ENCODE measurements at regions not wholly inside any gene's neighbourhood (a gene's known extent, or its start where the extent isn't known, plus 50 kb on each side); places are given as distances from the start of the nearest gene placed in this dataset.
A peak's percentile ranks its signal among the peaks of the same experiment; 100 is the strongest.

DNA sequence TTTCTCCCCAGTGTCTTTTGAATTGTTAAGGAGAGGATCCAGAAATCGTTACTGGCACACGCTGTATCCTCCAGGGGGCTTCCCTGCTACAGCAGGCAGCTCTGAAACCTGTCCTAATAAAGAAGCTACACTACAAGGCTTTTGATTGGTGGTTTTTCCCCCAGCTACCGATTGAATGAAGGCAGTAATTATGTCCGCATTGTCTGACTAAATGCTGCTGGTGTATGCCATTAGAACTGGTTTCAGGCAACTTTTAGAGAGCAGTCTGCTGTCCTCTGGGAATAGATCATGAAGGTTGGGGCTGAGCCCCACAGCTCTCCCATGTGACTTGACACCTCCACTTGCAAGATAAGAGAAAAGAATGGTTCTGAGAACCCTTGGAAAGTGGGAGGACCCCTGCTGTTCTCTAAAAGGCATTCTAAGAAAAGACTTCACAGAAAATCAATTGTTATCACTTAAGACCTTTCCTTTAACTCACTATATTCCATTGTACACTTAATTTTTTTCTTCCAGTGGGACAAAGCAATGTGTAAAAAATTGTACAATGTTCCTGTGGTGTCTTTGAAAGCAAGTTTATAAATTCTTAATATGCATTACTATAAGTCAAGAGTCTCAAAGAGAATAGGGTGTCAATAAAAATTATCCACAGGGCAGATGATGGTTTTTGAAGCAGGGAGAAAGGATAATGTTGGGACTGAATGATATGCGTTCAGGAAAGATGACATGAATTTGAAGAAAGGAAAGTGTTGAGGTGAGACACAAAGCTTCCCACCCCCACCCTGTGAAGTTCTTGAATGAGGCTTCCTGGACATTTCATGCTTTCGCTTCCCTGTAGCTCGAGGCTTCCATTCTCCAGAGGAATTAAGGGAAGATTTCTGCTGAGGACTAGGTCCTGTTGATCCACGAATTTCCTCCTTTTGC lies 53.0 kb upstream of the DAZL start:
- in situ Hi-C loops (cut with MboI; ENCODE audit: low pct_unique_long_range_greater_than_20kb in 2 of 9, low sequenced_read_pairs in 9 of 9, unreplicated experiment in 9 of 9), result no loop called here
- 0 to 68% (median 40%) methylated on average over 1 to 7 of the region's 8 CpGs for WGBS, 10 experiments
- peak in 5 of 8 experiments; percentile 80 to 99 (median 95) for ATAC-seq (replicated peaks in 6 of 8)
- H3K4me1 ChIP-seq (replicated peaks in 1 of 2), result peaks cover 3 to 7% of the 10 kb centered on the region in 2 donors
- H3K4me3 ChIP-seq, result no peak overlapping the region
- H3K27ac ChIP-seq, result no peak overlapping the region

DNA sequence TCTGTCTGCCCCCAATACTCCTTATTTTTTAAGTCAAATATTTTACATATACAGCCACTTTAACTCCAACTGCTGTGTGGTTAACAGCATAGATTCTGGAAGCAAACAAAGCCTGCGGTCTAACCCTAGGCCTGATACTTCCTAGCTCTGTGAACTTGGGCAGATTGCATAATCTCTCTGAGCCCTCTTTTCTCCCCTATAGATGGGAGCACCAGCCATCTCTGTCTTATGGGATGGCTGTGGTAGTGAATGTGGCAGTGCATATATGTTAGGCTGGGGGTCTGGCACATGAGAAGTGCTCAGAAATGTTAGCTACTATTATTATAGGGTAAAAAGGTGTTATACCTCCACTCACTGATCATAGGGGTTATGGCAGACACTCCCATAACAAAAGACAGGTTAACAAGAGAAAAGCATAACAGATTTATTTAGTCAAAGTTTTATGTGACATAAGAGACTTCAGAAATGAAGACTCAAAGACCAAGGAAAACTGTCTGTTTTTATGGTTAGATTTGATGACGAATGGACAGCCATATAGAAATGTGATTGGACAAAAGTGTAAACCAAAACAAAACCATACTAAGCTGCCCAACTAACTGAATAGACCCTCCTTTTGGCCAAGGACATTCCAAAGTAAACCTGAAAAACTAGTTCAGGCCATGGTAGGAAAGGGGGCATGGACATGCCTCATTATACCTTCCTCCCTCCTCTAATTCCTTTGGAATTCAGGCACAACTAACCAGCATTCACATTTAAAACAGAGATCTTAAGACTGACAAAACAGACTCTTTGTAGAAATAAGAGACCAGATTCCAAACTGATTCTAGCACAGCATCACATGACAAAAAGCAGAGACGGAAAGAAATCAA lies 53.9 kb upstream of the DAZL start:
- WGBS, 10 experiments, result 37 to 100% (median 87%) methylated on average over 1 to 3 of the region's 3 CpGs; no CpG with 5 or more reads in 1 of the 10 experiments
- Histone ChIP-seq H3K4me1 (replicated peaks in 1 of 2) (peaks cover 9 to 13% of the 10 kb centered on the region in 2 donors), H3K4me3 (no peak overlapping the region), H3K27ac (no peak overlapping the region)
- in situ Hi-C loops (cut with MboI; ENCODE audit: low pct_unique_long_range_greater_than_20kb in 2 of 9, low sequenced_read_pairs in 9 of 9, unreplicated experiment in 9 of 9), result no loop called here
- ATAC-seq (replicated peaks in 6 of 8), result no peak

DNA sequence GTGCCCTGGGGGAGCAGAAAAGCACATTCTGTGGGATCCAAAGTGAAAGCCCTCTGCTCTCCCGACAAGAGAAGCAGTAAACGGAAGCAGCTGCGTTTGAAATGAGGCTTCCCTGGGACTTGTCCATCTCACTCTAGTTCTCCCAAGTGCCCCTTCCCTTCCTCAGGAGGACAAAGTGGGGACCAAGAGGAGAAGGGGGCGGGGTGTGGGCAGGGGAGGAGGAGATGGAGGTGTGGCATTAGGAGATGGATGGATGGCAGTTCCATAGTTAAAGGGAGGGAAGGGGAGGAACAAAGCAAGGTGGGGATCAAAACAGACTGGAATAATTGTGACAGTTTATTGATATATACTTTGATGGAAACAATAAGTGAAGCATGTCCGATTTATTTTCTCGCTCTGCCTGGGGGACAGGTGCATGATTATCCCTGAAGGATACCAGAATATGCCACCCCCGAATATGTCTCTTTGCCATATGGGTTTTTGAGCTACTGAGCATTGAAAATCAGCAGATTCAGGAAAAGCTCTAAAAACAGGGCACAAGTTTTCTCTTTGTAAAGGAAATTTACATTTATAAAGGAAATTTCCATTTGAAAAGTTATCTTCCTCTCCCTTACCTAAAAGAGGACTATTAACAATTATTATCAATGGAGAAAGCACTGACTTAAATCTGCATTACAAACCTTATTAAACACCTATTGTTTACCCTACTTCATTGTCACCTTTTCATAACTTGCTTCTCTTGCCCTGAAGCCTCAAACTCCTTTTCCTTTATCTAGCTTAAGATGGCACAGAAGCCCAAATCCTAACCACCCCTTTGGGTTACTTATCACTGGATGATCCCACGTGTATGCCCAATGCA lies 58.9 kb upstream of the DAZL start:
- peaks cover 6 to 13% of the 10 kb centered on the region in 2 donors for H3K4me1 ChIP-seq (replicated peaks in 1 of 2)
- H3K27ac ChIP-seq, result no peak overlapping the region
- no peak overlapping the region for H3K4me3 ChIP-seq
- in situ Hi-C loops (cut with MboI; ENCODE audit: low pct_unique_long_range_greater_than_20kb in 2 of 9, low sequenced_read_pairs in 9 of 9, unreplicated experiment in 9 of 9), result no loop called here
- peak in 2 of 8 experiments; percentile 36 to 50 for ATAC-seq (replicated peaks in 6 of 8)
- WGBS, 10 experiments, result 8 to 82% (median 38%) methylated on average over 1 to 7 of the region's 8 CpGs

DNA sequence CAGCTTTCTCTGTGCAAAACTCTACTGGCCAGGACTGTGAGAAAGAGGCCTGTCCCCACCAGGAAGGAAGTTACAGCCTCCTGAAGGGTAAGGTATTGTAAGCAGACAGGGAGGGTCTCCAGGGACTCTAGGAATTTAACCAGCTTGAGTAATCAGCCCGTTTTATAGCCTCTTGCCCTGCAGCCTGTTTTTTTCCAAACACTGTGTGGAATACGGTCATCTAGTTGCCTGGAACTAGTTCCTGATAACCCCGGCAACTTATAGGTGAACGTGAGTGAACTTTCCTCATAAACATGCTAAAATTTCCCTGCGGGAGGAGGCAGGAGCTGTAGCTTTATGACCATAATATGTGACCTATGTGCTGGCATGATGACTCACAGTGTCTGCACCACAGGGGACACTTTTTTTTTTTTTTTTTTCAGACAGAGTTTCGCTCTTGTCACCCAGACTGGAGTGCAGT lies 60.1 kb upstream of the DAZL start:
- 0 to 77% (median 44%) methylated on average over 1 to 5 of the region's 6 CpGs; no CpG with 5 or more reads in 3 of the 10 experiments for WGBS, 10 experiments
- ATAC-seq (replicated peaks in 6 of 8), result peak in 6 of 8 experiments; percentile 35 to 73 (median 68)
- Histone ChIP-seq H3K4me3 (no peak overlapping the region), H3K27ac (no peak overlapping the region), H3K4me1 (replicated peaks in 1 of 2) (peaks cover 6 to 13% of the 10 kb centered on the region in 2 donors)
- in situ Hi-C loops (cut with MboI; ENCODE audit: low pct_unique_long_range_greater_than_20kb in 2 of 9, low sequenced_read_pairs in 9 of 9, unreplicated experiment in 9 of 9), result no loop called here

DNA sequence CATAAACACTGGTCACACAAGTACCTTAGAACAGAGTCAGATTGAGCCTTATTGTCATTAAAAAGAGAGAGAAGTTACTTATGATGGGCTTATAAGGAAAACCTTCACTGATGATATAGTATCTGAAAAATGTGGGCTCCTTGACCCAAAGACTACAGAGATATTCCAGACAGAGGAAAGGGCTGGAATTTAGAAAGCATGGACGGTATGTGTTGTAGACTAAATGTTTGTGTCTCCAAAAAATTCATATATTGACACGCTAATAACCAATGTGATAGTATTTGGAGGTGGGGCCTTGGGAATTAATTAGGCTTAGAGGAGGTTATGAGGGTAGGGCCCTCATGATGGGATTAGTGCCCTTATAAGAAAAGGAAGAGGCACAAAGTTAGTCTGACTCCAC lies 61.0 kb upstream of the DAZL start:
- in situ Hi-C loops (cut with MboI; ENCODE audit: low pct_unique_long_range_greater_than_20kb in 2 of 9, low sequenced_read_pairs in 9 of 9, unreplicated experiment in 9 of 9), result no loop called here
- H3K27ac ChIP-seq, result no peak overlapping the region
- no peak for ATAC-seq (replicated peaks in 6 of 8)
- H3K4me3 ChIP-seq, result no peak overlapping the region
- H3K4me1 ChIP-seq (replicated peaks in 1 of 2), result peaks cover 6 to 13% of the 10 kb centered on the region in 2 donors
- 83 to 100% (median 100%) methylated on average over 1 to 2 of the region's 2 CpGs; no CpG with 5 or more reads in 3 of the 10 experiments for WGBS, 10 experiments

DNA sequence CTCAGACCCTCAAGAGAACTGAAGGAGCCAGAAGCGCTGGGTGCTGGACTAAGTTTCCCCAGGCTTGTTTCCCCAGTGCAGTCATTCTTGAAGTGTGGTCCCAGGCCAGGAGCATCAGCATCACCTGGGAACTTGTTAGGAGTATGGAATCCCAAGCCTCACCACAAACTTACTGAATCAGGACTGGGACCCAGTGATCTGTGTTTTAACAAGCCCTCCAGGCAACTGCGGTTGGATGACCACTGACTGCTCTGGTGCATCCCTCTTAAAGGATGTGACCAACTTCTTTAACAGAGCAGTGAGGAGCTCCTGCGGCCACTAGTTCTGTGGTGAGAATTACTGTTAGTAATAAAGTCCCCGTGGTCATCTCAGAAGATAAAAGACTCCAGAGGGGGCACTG lies 62.4 kb upstream of the DAZL start:
- 50 to 100% (median 73%) methylated on average over 1 to 4 of the region's 4 CpGs; no CpG with 5 or more reads in 4 of the 10 experiments for WGBS, 10 experiments
- in situ Hi-C loops (cut with MboI; ENCODE audit: low pct_unique_long_range_greater_than_20kb in 2 of 9, low sequenced_read_pairs in 9 of 9, unreplicated experiment in 9 of 9), result no loop called here

DNA sequence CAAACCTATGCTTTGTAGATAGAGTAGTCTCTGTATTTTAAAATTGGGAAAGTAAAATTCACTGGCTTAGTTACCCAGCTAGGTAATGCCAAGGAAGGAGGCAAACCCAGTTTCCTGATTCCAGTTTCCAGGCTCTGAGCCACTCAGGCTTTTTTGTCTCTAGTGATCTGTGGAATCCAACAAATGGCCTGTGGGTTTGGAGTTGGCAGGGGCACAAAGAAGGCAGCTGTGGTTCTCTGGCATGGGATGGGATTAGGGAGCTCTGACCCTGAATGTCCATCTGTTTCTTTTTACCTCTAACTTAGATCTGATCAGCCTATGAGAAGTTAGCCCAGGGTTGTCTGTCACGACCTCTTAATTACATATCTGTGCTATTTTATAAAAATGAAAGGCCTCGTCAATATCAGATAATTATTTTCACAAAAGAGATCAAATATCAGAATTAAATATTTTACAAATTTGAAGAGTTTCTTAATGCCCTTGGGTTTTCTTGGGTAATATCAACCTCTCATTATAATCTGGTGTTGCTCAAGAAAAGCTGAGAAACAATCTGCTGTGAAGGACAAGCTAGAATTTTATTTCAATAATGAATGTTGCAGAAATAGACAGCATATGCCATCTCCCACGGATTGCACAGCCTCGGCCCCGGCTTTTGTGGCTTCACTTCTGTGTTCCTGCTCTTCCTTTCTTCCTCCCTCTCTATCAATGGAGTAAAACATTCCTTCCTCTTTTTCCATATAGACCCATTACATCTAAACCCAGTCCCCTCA lies 63.7 kb upstream of the DAZL start:
- Histone ChIP-seq H3K4me3 (no peak overlapping the region), H3K4me1 (replicated peaks in 1 of 2) (peaks cover 2 to 9% of the 10 kb centered on the region in 2 donors), H3K27ac (no peak overlapping the region)
- in situ Hi-C loops (cut with MboI; ENCODE audit: low pct_unique_long_range_greater_than_20kb in 2 of 9, low sequenced_read_pairs in 9 of 9, unreplicated experiment in 9 of 9), result no loop called here
- no peak for ATAC-seq (replicated peaks in 6 of 8)
- WGBS, 10 experiments, result 13 to 100% (median 80%) methylated on average over 1 to 5 of the region's 5 CpGs

More for the DNA sequence above, 62.4 kb upstream of the DAZL start:
- ATAC-seq (replicated peaks in 6 of 8), result no peak
- Histone ChIP-seq H3K4me1 (replicated peaks in 1 of 2) (peaks cover 6 to 13% of the 10 kb centered on the region in 2 donors), H3K27ac (no peak overlapping the region), H3K4me3 (no peak overlapping the region)

DNA sequence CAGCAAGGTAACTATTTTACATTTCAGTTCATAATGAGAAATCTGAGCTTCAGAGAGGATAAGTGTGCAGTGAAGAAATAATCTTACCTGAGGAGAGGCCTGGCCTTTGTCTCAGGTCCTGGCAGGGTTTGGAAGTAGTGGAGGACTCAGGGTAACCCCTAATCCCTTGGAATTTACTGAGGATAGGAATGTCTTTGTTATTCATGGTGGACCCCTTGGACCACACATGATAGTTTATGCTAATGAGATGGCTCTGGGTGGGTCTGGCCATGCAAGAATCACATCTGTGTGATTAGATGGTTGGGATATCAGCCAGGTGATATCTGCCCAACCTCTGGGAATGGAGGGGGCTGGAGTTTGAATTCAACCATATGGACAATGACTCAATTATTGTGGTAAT lies 65.0 kb upstream of the DAZL start:
- Histone ChIP-seq H3K4me3 (no peak overlapping the region), H3K27ac (no peak overlapping the region), H3K4me1 (replicated peaks in 1 of 2) (no peaks in the 10 kb centered on the region)
- ATAC-seq (replicated peaks in 6 of 8), result no peak
- in situ Hi-C loops (cut with MboI; ENCODE audit: low pct_unique_long_range_greater_than_20kb in 2 of 9, low sequenced_read_pairs in 9 of 9, unreplicated experiment in 9 of 9), result no loop called here

DNA sequence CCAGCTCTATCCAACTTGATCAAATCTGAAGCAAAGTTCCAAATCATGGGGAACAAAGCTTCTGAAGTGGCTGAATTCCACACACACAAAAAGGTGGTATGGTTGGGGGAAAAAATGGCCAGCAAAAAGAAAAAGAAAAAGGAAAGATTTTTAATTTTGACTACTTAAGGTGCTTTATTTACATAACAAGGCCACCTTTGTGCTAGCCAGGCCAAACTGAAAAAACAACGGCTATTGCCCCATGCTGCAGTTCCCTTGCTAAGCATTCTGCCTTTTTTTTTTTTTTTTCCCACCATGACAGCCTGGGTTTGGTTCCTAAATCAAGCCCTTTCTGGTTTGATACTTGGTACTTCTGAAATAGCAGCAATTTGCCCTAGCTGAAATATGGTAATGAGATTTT lies 66.5 kb upstream of the DAZL start:
- H3K4me1 ChIP-seq (replicated peaks in 1 of 2), result no peaks in the 10 kb centered on the region
- H3K4me3 ChIP-seq, result no peak overlapping the region
- no peak overlapping the region for H3K27ac ChIP-seq
- WGBS, 10 experiments, result 0 to 100% (median 33%) methylated on average over 1 of the region's 1 CpG; no CpG with 5 or more reads in 3 of the 10 experiments
- in situ Hi-C loops (cut with MboI; ENCODE audit: low pct_unique_long_range_greater_than_20kb in 2 of 9, low sequenced_read_pairs in 9 of 9, unreplicated experiment in 9 of 9), result no loop called here
- ATAC-seq (replicated peaks in 6 of 8), result no peak

DNA sequence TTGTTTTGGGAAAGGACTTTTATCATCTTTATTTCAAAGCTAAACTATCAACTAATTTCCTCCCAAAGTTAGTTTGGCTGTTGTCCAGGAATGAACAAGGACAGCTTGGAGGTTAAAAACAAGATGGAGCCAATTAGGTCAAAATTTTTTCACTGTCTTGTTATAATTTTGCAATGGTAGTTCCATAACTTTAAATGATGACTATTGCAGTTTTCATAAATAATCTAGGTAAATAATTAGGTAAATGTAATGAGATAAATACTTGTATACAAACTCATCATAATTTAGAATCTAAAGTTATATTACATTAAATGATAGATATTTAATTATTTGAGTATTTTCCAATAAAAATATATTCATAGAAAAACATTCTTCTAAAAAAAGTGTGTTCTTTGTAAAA lies 68.3 kb upstream of the DAZL start:
- H3K4me1 ChIP-seq (replicated peaks in 1 of 2), result no peaks in the 10 kb centered on the region
- in situ Hi-C loops (cut with MboI; ENCODE audit: low pct_unique_long_range_greater_than_20kb in 2 of 9, low sequenced_read_pairs in 9 of 9, unreplicated experiment in 9 of 9), result no loop called here
- H3K27ac ChIP-seq, result no peak overlapping the region
- ATAC-seq (replicated peaks in 6 of 8), result no peak
- H3K4me3 ChIP-seq, result no peak overlapping the region

DNA sequence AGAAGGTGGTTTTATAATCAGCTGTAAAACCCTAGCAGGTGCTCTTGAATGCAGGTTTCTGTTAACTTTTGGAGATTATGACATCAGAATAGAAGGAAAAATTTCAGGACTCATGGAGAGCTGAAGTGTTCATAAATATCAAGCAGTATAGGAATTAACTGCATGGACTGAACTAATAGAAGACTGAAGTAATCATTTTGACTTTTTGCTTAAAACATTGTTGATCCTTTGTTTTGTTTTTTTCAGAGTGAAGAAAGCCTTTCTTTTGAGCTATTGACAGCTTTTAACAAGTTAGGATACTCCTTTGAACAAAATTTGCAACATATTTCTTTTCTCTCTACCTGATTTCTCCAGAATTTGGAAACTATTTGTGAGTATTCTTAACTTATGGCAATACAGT lies 70.6 kb upstream of the DAZL start:
- ATAC-seq (replicated peaks in 6 of 8), result no peak
- in situ Hi-C loops (cut with MboI; ENCODE audit: low pct_unique_long_range_greater_than_20kb in 2 of 9, low sequenced_read_pairs in 9 of 9, unreplicated experiment in 9 of 9), result no loop called here
- Histone ChIP-seq H3K27ac (no peak overlapping the region), H3K4me3 (no peak overlapping the region), H3K4me1 (replicated peaks in 1 of 2) (no peaks in the 10 kb centered on the region)

DNA sequence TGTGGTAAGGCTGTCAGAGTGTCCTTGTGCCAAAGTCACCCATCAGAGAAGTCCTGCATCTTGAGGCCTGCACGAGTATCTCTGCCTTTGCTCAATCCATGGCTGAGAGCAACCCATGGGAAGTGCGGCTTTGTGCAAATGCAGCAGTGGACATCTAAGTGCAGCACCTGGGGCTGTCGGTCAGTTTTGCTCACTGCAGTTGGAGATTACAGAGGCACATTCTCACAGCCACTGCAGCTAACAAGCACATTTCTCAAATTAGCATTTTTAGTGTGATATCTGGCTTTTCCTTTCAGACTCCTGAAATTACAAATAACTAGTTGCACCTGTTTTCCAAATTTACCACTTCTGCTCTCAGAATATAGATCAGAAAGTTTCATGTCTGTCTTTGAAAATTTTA lies 81.5 kb upstream of the DAZL start:
- in situ Hi-C loops (cut with MboI; ENCODE audit: low pct_unique_long_range_greater_than_20kb in 2 of 9, low sequenced_read_pairs in 9 of 9, unreplicated experiment in 9 of 9), result no loop called here
- H3K4me3 ChIP-seq, result no peak overlapping the region
- no peaks in the 10 kb centered on the region for H3K4me1 ChIP-seq (replicated peaks in 1 of 2)
- H3K27ac ChIP-seq, result no peak overlapping the region
- ATAC-seq (replicated peaks in 6 of 8), result no peak
- WGBS, 10 experiments, result 13 to 93% (median 75%) methylated on average over 1 to 3 of the region's 3 CpGs; no CpG with 5 or more reads in 1 of the 10 experiments
